Ishikawa (cell line): ENCODE measurements at regions not wholly inside any gene's neighbourhood (a gene's known extent, or its start where the extent isn't known, plus 50 kb on each side); places are given as distances from the start of the nearest gene placed in this dataset.

Experiments used
- CEBPB ChIP-seq: IDR thresholded peaks from 2 replicates; pipeline ENCODE4 v1.6.1; 2012
- CREB1 ChIP-seq: IDR thresholded peaks from 2 replicates; pipeline ENCODE4 v1.6.1; 2012; ENCODE audit warnings: low read depth
- EGR1 ChIP-seq: IDR thresholded peaks from 2 replicates; pipeline ENCODE4 v1.6.1; 2012
- EP300 ChIP-seq: IDR thresholded peaks from 2 replicates; pipeline ENCODE4 v1.6.1; 2012; ENCODE audit warnings: borderline replicate concordance
- FOXM1 ChIP-seq: IDR thresholded peaks from 2 replicates; pipeline ENCODE4 v1.6.1; 2012; ENCODE audit warnings: low read depth, borderline replicate concordance
- RAD21 ChIP-seq: IDR thresholded peaks from 2 replicates; pipeline ENCODE4 v1.6.1; 2012; ENCODE audit warnings: low read depth
- TAF1 ChIP-seq: IDR thresholded peaks from 2 replicates; pipeline ENCODE4 v1.6.1; 2012; ENCODE audit warnings: low read depth, mild to moderate bottlenecking
- TEAD4 ChIP-seq: IDR thresholded peaks from 2 replicates; pipeline ENCODE4 v1.6.1; 2012
- YY1 ChIP-seq: IDR thresholded peaks from 2 replicates; pipeline ENCODE4 v1.6.1; 2012; ENCODE audit warnings: low read depth
- ZBTB7A ChIP-seq: IDR thresholded peaks from 2 replicates; pipeline ENCODE4 v1.6.1; 2012; ENCODE audit warnings: low read depth
- TF ChIP-seq, protein P1 (sequence below): IDR thresholded peaks from 2 replicates; pipeline ENCODE4 v1.6.1; 2012; ENCODE audit warnings: low read depth, mild to moderate bottlenecking
- TF ChIP-seq, protein P2 (sequence below): IDR thresholded peaks from 2 replicates; pipeline ENCODE4 v1.6.1; 2012
- TF ChIP-seq, protein P3 (sequence below): IDR thresholded peaks from 2 replicates; pipeline ENCODE4 v1.6.1; 2012

DNA sequence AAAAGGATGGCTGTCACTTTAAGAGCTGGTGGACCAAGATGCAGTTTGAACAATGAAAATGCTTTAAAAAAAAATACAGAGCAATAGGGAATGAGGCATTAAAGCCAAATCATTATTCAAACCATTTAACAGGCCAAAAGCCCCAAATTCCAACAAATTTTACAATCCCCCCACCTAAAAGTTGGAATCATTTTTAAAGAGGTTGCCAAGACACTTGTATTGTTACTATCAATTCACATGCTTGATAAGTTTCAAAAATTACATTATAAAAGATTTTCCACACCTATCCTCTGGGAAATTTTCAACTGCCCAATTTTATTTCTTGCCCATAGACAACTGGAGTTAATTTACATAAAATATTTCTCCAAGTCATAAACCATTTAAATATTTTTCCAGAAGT, 192.3 kb upstream of the ARHGEF26 start:
- TF ChIP-seq FOXM1 (no peak), TEAD4 (no peak), RAD21 (no peak), TAF1 (no peak), EP300 (no peak), EGR1 (no peak), ZBTB7A (no peak), CREB1 (no peak), CEBPB (no peak), YY1 (no peak)
- TF ChIP-seq, protein P1, sequence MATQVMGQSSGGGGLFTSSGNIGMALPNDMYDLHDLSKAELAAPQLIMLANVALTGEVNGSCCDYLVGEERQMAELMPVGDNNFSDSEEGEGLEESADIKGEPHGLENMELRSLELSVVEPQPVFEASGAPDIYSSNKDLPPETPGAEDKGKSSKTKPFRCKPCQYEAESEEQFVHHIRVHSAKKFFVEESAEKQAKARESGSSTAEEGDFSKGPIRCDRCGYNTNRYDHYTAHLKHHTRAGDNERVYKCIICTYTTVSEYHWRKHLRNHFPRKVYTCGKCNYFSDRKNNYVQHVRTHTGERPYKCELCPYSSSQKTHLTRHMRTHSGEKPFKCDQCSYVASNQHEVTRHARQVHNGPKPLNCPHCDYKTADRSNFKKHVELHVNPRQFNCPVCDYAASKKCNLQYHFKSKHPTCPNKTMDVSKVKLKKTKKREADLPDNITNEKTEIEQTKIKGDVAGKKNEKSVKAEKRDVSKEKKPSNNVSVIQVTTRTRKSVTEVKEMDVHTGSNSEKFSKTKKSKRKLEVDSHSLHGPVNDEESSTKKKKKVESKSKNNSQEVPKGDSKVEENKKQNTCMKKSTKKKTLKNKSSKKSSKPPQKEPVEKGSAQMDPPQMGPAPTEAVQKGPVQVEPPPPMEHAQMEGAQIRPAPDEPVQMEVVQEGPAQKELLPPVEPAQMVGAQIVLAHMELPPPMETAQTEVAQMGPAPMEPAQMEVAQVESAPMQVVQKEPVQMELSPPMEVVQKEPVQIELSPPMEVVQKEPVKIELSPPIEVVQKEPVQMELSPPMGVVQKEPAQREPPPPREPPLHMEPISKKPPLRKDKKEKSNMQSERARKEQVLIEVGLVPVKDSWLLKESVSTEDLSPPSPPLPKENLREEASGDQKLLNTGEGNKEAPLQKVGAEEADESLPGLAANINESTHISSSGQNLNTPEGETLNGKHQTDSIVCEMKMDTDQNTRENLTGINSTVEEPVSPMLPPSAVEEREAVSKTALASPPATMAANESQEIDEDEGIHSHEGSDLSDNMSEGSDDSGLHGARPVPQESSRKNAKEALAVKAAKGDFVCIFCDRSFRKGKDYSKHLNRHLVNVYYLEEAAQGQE, result no peak
- TF ChIP-seq, protein P2, sequence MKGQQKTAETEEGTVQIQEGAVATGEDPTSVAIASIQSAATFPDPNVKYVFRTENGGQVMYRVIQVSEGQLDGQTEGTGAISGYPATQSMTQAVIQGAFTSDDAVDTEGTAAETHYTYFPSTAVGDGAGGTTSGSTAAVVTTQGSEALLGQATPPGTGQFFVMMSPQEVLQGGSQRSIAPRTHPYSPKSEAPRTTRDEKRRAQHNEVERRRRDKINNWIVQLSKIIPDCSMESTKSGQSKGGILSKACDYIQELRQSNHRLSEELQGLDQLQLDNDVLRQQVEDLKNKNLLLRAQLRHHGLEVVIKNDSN, result no peak
- TF ChIP-seq, protein P3, sequence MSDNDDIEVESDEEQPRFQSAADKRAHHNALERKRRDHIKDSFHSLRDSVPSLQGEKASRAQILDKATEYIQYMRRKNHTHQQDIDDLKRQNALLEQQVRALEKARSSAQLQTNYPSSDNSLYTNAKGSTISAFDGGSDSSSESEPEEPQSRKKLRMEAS, result no peak
